Activated T-helper 1 cell treated with anti-CD3 and anti-CD28 coated beads, Interleukin-12 subunit alpha, Interleukin-12 subunit beta, Interleukin-2, Interleukin-4 antibody, amounts not matched to agents 30 ng/mL and 10 ng/mL and 1 ng/mL, durations not matched to agents 14 hours and 24 hours and 36 hours (primary cell): ENCODE measurements at regions not wholly inside any gene's neighbourhood (a gene's known extent, or its start where the extent isn't known, plus 50 kb on each side); places are given as distances from the start of the nearest gene placed in this dataset.
"Not testable (repeated sequence)": the region's sequence is repeated elsewhere in the genome, so short reads cannot be mapped to it uniquely, and the experiment has no call there.

Experiments used
- DNase-seq: peaks from one replicate; pipeline ENCODE4 v3.0.0; 2021; ENCODE audit warnings: low spot score
- H3K27ac Mint-ChIP-seq: one replicate; pipeline ENCODE4 v1.8.0; 2021; ENCODE audit warnings: mild to moderate bottlenecking, mixed read lengths
- H3K27me3 Mint-ChIP-seq: one replicate; pipeline ENCODE4 v1.8.0; 2022; ENCODE audit warnings: mild to moderate bottlenecking, moderate library complexity, mixed read lengths; ENCODE audit not compliant: insufficient read depth
- H3K36me3 Mint-ChIP-seq: one replicate; pipeline ENCODE4 v1.8.0; 2021; ENCODE audit warnings: low read depth, mixed read lengths
- H3K4me1 Mint-ChIP-seq: one replicate; pipeline ENCODE4 v1.8.0; 2021; ENCODE audit warnings: low read depth, mixed read lengths
- H3K4me3 Mint-ChIP-seq: one replicate; pipeline ENCODE4 v1.8.0; 2021; ENCODE audit warnings: mild to moderate bottlenecking, moderate library complexity, mixed read lengths
- H3K9me3 Mint-ChIP-seq: one replicate; pipeline ENCODE4 v1.8.0; 2021; ENCODE audit warnings: mixed read lengths
- intact Hi-C: fragments of 100-400 bp; cut with micrococcal nuclease; formaldehyde crosslinking; loops from one replicate; pipeline ENCODE4 v1.15.1; 2024

GRCh38 chr2:216769626-216770025 lies 74.3 kb upstream of the IGFBP5 start:
- Mint-ChIP-seq H3K27ac (no peak overlapping the region), H3K27me3 (peaks cover 5% of the 10 kb centered on the region), H3K9me3 (no peaks in the 10 kb centered on the region), H3K4me1 (no peaks in the 10 kb centered on the region), H3K4me3 (no peak overlapping the region), H3K36me3 (no peaks in the 10 kb centered on the region)
- intact Hi-C loops: no loop called here
- DNase-seq: no peak

- Mint-ChIP-seq H3K27me3 (peaks cover 4% of the 10 kb centered on the region), H3K36me3 (no peaks in the 10 kb centered on the region), H3K4me1 (no peaks in the 10 kb centered on the region), H3K4me3 (no peak overlapping the region), H3K27ac (no peak overlapping the region), H3K9me3 (no peaks in the 10 kb centered on the region)
- DNase-seq: no peak
- intact Hi-C loops: no loop called here
Measured at GRCh38 chr2:216768908-216769411, 73.6 kb upstream of the IGFBP5 start.

GRCh38 chr2:216765761-216766262 lies 70.5 kb upstream of the IGFBP5 start:
- Mint-ChIP-seq H3K4me3 (no peak overlapping the region), H3K9me3 (no peaks in the 10 kb centered on the region), H3K36me3 (no peaks in the 10 kb centered on the region), H3K27ac (no peak overlapping the region), H3K4me1 (no peaks in the 10 kb centered on the region), H3K27me3 (peaks cover 8% of the 10 kb centered on the region)
- intact Hi-C loops: no loop called here
- no peak for DNase-seq

- H3K27me3 Mint-ChIP-seq: peaks cover 8% of the 10 kb centered on the region
- intact Hi-C loops: no loop called here
- H3K27ac Mint-ChIP-seq: no peak overlapping the region
- H3K4me1 Mint-ChIP-seq: no peaks in the 10 kb centered on the region
- H3K36me3 Mint-ChIP-seq: no peaks in the 10 kb centered on the region
- no peaks in the 10 kb centered on the region for H3K9me3 Mint-ChIP-seq
- DNase-seq: no peak
- H3K4me3 Mint-ChIP-seq: no peak overlapping the region
Measured at GRCh38 chr2:216763396-216763795, 68.0 kb upstream of the IGFBP5 start.

GRCh38 chr2:216761809-216762208 lies 66.5 kb upstream of the IGFBP5 start:
- H3K9me3 Mint-ChIP-seq: no peaks in the 10 kb centered on the region
- no peak overlapping the region for H3K27ac Mint-ChIP-seq
- no peak for DNase-seq
- H3K27me3 Mint-ChIP-seq: peaks cover 8% of the 10 kb centered on the region
- H3K4me1 Mint-ChIP-seq: no peaks in the 10 kb centered on the region
- H3K4me3 Mint-ChIP-seq: no peak overlapping the region
- intact Hi-C loops: no loop called here
- no peaks in the 10 kb centered on the region for H3K36me3 Mint-ChIP-seq

- Mint-ChIP-seq H3K27ac (no peak overlapping the region), H3K4me3 (no peak overlapping the region), H3K36me3 (no peaks in the 10 kb centered on the region), H3K9me3 (no peaks in the 10 kb centered on the region), H3K27me3 (peaks cover 5% of the 10 kb centered on the region), H3K4me1 (no peaks in the 10 kb centered on the region)
- no peak for DNase-seq
- intact Hi-C loops: no loop called here
Measured at GRCh38 chr2:216761133-216761532, 65.8 kb upstream of the IGFBP5 start.

GRCh38 chr2:216758256-216759155 lies 63.2 kb upstream of the IGFBP5 start:
- Mint-ChIP-seq H3K36me3 (no peaks in the 10 kb centered on the region), H3K27ac (no peak overlapping the region), H3K4me3 (no peak overlapping the region), H3K27me3 (peaks cover 2% of the 10 kb centered on the region), H3K9me3 (no peaks in the 10 kb centered on the region), H3K4me1 (no peaks in the 10 kb centered on the region)
- intact Hi-C loops: no loop called here
- DNase-seq: no peak

- H3K27me3 Mint-ChIP-seq: no peaks in the 10 kb centered on the region
- no peak overlapping the region for H3K27ac Mint-ChIP-seq
- no peaks in the 10 kb centered on the region for H3K36me3 Mint-ChIP-seq
- H3K4me1 Mint-ChIP-seq: no peaks in the 10 kb centered on the region
- no peaks in the 10 kb centered on the region for H3K9me3 Mint-ChIP-seq
- H3K4me3 Mint-ChIP-seq: no peak overlapping the region
- no peak for DNase-seq
- intact Hi-C loops: no loop called here
Measured at GRCh38 chr2:216757532-216757931, 62.2 kb upstream of the IGFBP5 start.

GRCh38 chr2:216756435-216756834 lies 61.1 kb upstream of the IGFBP5 start:
- H3K27ac Mint-ChIP-seq: no peak overlapping the region
- H3K36me3 Mint-ChIP-seq: no peaks in the 10 kb centered on the region
- no peak for DNase-seq
- intact Hi-C loops: no loop called here
- H3K9me3 Mint-ChIP-seq: no peaks in the 10 kb centered on the region
- H3K4me3 Mint-ChIP-seq: no peak overlapping the region
- peaks cover 3% of the 10 kb centered on the region for H3K27me3 Mint-ChIP-seq
- no peaks in the 10 kb centered on the region for H3K4me1 Mint-ChIP-seq

- Mint-ChIP-seq H3K27ac (no peak overlapping the region), H3K9me3 (no peaks in the 10 kb centered on the region), H3K4me1 (no peaks in the 10 kb centered on the region), H3K27me3 (peaks cover 15% of the 10 kb centered on the region), H3K36me3 (no peaks in the 10 kb centered on the region), H3K4me3 (no peak overlapping the region)
- intact Hi-C loops: no loop called here
- DNase-seq: no peak
Measured at GRCh38 chr2:216754812-216755211, 59.5 kb upstream of the IGFBP5 start.

- Mint-ChIP-seq H3K4me3 (no peak overlapping the region), H3K27me3 (peaks cover 19% of the 10 kb centered on the region), H3K36me3 (no peaks in the 10 kb centered on the region), H3K27ac (no peak overlapping the region), H3K9me3 (no peaks in the 10 kb centered on the region), H3K4me1 (no peaks in the 10 kb centered on the region)
- intact Hi-C loops: no loop called here
- DNase-seq: no peak
Measured at GRCh38 chr2:216754336-216754735, 59.0 kb upstream of the IGFBP5 start.

- Mint-ChIP-seq H3K27ac (no peak overlapping the region), H3K36me3 (no peaks in the 10 kb centered on the region), H3K9me3 (no peaks in the 10 kb centered on the region), H3K27me3 (peaks cover 33% of the 10 kb centered on the region), H3K4me1 (no peaks in the 10 kb centered on the region), H3K4me3 (no peak overlapping the region)
- no peak for DNase-seq
- intact Hi-C loops: no loop called here
Measured at GRCh38 chr2:216752855-216753505, 57.6 kb upstream of the IGFBP5 start.

GRCh38 chr2:216750750-216751149 lies 55.4 kb upstream of the IGFBP5 start:
- H3K4me1 Mint-ChIP-seq, H3K27ac Mint-ChIP-seq, H3K36me3 Mint-ChIP-seq, H3K9me3 Mint-ChIP-seq, DNase-seq, H3K4me3 Mint-ChIP-seq, intact Hi-C loops: not testable (repeated sequence)
- peaks cover 38% of the 10 kb centered on the region for H3K27me3 Mint-ChIP-seq
